ENCODE measurements at regions not wholly inside any gene's neighbourhood (a gene's known extent, or its start where the extent isn't known, plus 50 kb on each side); places are given as distances from the start of the nearest gene placed in this dataset.
"Not testable (repeated sequence)": the region's sequence is repeated elsewhere in the genome, so short reads cannot be mapped to it uniquely, and the experiment has no call there.

- no peak for DNase-seq (ENCODE audit: low spot score)
These were observed 353.3 kb downstream of the HACE1 start for GRCh38 chr6:104506429-104506828.

GRCh38 chr6:104505838-104506237 lies 353.9 kb downstream of the HACE1 start:
- no peak for DNase-seq (ENCODE audit: low spot score)

GRCh38 chr6:104500265-104500664 lies 359.5 kb downstream of the HACE1 start:
- no peak for DNase-seq (ENCODE audit: low spot score)

GRCh38 chr6:104486035-104486434 lies 373.7 kb downstream of the HACE1 start:
- DNase-seq (ENCODE audit: low spot score), result no peak

- DNase-seq (ENCODE audit: low spot score), result no peak
These were observed 375.1 kb downstream of the HACE1 start for GRCh38 chr6:104484626-104485025.

- no peak for DNase-seq (ENCODE audit: low spot score)
These were observed 375.5 kb downstream of the HACE1 start for GRCh38 chr6:104484191-104484590.

GRCh38 chr6:104483225-104483834 lies 376.4 kb downstream of the HACE1 start:
- DNase-seq (ENCODE audit: low spot score), result no peak

- DNase-seq (ENCODE audit: low spot score), result no peak
These were observed 382.1 kb downstream of the HACE1 start for GRCh38 chr6:104477569-104477968.

- DNase-seq (ENCODE audit: low spot score), result no peak
These were observed 386.7 kb downstream of the HACE1 start for GRCh38 chr6:104473021-104473429.

GRCh38 chr6:104472021-104472901 lies 387.5 kb downstream of the HACE1 start:
- no peak for DNase-seq (ENCODE audit: low spot score)

- no peak for DNase-seq (ENCODE audit: low spot score)
These were observed 393.4 kb downstream of the HACE1 start for GRCh38 chr6:104466306-104466705.

- no peak for DNase-seq (ENCODE audit: low spot score)
These were observed 396.7 kb downstream of the HACE1 start for GRCh38 chr6:104462811-104463599.

- no peak for DNase-seq (ENCODE audit: low spot score)
These were observed 398.8 kb downstream of the HACE1 start for GRCh38 chr6:104460738-104461483.

GRCh38 chr6:104459543-104459942 lies 400.2 kb downstream of the HACE1 start:
- no peak for DNase-seq (ENCODE audit: low spot score)

- no peak for DNase-seq (ENCODE audit: low spot score)
These were observed 409.8 kb downstream of the HACE1 start for GRCh38 chr6:104449918-104450317.

GRCh38 chr6:104446101-104447080 lies 413.3 kb downstream of the HACE1 start:
- not testable (repeated sequence) for DNase-seq (ENCODE audit: low spot score)

- DNase-seq (ENCODE audit: low spot score), result no peak
These were observed 425.2 kb downstream of the HACE1 start for GRCh38 chr6:104434519-104434918.

GRCh38 chr6:104431096-104431495 lies 428.6 kb downstream of the HACE1 start:
- no peak for DNase-seq (ENCODE audit: low spot score)

GRCh38 chr6:104428184-104428583 lies 431.5 kb downstream of the HACE1 start:
- no peak for DNase-seq (ENCODE audit: low spot score)

- DNase-seq (ENCODE audit: low spot score), result no peak
These were observed 436.0 kb downstream of the HACE1 start for GRCh38 chr6:104423691-104424090.

GRCh38 chr6:104421650-104422049 lies 438.1 kb downstream of the HACE1 start:
- DNase-seq (ENCODE audit: low spot score), result no peak

Data from COLO829 (cell line).